Mesodermal cell (in vitro differentiated cells): ENCODE measurements at regions not wholly inside any gene's neighbourhood (a gene's known extent, or its start where the extent isn't known, plus 50 kb on each side); places are given as distances from the start of the nearest gene placed in this dataset.

Source experiments
- H3K27ac ChIP-seq: 2 replicates; pipeline ENCODE4 v1.7.0; 2013; ENCODE audit warnings: mild to moderate bottlenecking, low read depth, low read length, moderate library complexity; ENCODE audit not compliant: severe bottlenecking
- H3K36me3 ChIP-seq: 2 replicates; pipeline ENCODE4 v1.7.1; 2013; ENCODE audit warnings: mild to moderate bottlenecking, low read length, moderate library complexity; ENCODE audit not compliant: control insufficient read depth, insufficient read depth
- H3K4me1 ChIP-seq: one replicate; pipeline ENCODE4 v1.7.1; 2013; ENCODE audit warnings: mild to moderate bottlenecking, low read length; ENCODE audit not compliant: insufficient read depth, control insufficient read depth, poor library complexity, severe bottlenecking
- H3K4me3 ChIP-seq: 2 replicates; pipeline ENCODE4 v1.7.0; 2013; ENCODE audit warnings: low read length, control low read depth, mild to moderate bottlenecking; ENCODE audit not compliant: insufficient read depth, poor library complexity, severe bottlenecking; ENCODE audit errors: extremely low read depth
- H3K9me3 ChIP-seq: 2 replicates; pipeline ENCODE4 v1.7.1; 2013; ENCODE audit warnings: mild to moderate bottlenecking, low read length, moderate library complexity; ENCODE audit not compliant: control insufficient read depth
- WGBS, 2 experiments: methylation state at CpG; one replicate each; pipeline ENCODE4 v1.1.5; 2013; ENCODE audit warnings: missing lambda C conversion rate in 2 of 2; ENCODE audit not compliant: insufficient coverage in 2 of 2; 5-methylcytosine and 5-hydroxymethylcytosine counted together

DNA sequence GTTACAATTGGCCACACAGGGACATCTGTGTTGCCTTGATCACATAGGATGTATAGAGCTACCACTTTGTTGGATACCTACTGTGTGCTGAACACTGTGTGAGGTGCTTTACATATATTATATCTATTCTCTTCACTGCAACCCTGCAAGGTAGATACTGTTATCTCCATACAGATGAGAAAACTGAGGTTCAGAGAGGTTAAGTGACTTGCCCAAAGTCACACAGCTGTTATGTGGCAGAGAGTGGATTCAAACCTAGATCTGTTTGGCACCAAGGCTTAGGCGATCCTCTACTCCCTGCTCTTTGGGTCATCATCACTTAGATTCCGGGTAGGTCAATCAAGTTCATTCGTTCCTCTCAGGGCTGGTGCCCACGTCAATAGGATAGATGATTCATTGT, 260.5 kb upstream of the IRX3 start:
- Histone ChIP-seq H3K4me1 (no peaks in the 10 kb centered on the region), H3K27ac (no peak overlapping the region), H3K36me3 (no peaks in the 10 kb centered on the region), H3K4me3 (no peak overlapping the region), H3K9me3 (no peaks in the 10 kb centered on the region)
- 63 to 71% methylated on average over 4 of the region's 4 CpGs for WGBS, 2 experiments

DNA sequence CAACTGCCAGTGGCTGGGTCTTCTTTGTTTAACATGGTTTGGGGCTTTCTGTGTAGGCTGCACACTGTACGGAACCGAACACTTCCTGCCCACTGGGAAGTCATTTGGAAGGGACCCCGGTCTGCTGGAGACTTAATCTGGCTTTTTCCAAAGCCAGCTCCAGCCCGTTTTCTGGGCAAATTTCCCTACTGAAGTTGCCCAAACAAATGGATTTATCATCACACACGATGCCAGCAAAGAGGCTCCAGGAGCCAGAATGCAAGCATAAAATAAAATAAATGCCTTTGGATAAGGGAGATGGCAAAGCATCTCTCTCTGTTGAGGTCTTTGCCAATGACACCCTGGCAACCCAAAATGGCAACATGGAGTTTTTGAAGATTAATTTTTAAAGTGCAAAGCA, 259.9 kb upstream of the IRX3 start:
- Histone ChIP-seq H3K4me1 (no peaks in the 10 kb centered on the region), H3K27ac (no peak overlapping the region), H3K4me3 (no peak overlapping the region), H3K36me3 (no peaks in the 10 kb centered on the region), H3K9me3 (no peaks in the 10 kb centered on the region)
- WGBS, 2 experiments: 78 to 96% methylated on average over 4 to 5 of the region's 5 CpGs

DNA sequence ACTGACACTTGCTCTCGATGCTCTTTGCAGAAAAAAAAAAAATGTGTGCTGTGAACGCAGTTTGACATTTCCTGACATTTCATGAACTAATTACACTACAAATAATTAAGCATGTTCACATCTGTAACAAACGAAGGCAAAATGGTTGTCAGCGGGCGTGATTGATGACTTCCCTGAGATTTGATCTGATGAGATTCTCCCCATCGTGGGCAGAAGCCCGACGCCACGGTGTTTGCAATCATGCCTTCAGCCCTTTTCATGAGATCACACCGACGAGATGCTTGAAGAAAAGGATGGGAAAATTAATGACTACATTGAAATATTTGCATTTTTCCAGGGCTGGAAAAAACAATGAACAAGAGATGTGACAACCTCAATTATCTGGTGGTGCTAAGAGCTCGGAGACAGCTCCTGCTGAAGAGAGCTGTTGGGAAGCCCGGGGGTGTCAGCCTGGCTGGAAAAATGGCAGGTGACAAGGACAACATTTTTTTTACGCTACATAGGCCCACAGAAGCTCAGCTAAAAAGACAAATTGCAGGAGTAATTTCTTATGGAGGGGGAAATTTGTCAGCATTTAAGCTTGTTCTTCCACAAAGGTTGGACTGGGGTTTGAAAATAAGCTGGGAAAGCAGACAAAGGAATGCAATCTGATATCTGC, 259.4 kb upstream of the IRX3 start:
- WGBS, 2 experiments: 87 to 92% methylated on average over 10 to 12 of the region's 14 CpGs

GRCh38 chr16:54544553-54545180, 258.1 kb upstream of the IRX3 start:
- 78 to 79% methylated on average over 7 of the region's 7 CpGs for WGBS, 2 experiments
- no peaks in the 10 kb centered on the region for H3K36me3 ChIP-seq
- H3K4me1 ChIP-seq: no peaks in the 10 kb centered on the region
- no peaks in the 10 kb centered on the region for H3K9me3 ChIP-seq
- no peak overlapping the region for H3K4me3 ChIP-seq
- H3K27ac ChIP-seq: no peak overlapping the region

More for the DNA sequence above, 259.4 kb upstream of the IRX3 start:
- Histone ChIP-seq H3K9me3 (no peaks in the 10 kb centered on the region), H3K4me1 (no peaks in the 10 kb centered on the region), H3K4me3 (no peak overlapping the region), H3K27ac (no peak overlapping the region), H3K36me3 (no peaks in the 10 kb centered on the region)

GRCh38 chr16:54542805-54543505, 256.4 kb upstream of the IRX3 start:
- 91 to 95% methylated on average over 7 to 11 of the region's 13 CpGs for WGBS, 2 experiments

GRCh38 chr16:54540525-54541180, 254.1 kb upstream of the IRX3 start:
- Histone ChIP-seq H3K4me1 (no peaks in the 10 kb centered on the region), H3K27ac (no peak overlapping the region), H3K36me3 (no peaks in the 10 kb centered on the region), H3K4me3 (no peak overlapping the region), H3K9me3 (no peaks in the 10 kb centered on the region)
- WGBS, 2 experiments: 93 to 99% methylated on average over 10 to 11 of the region's 15 CpGs

More at GRCh38 chr16:54542805-54543505, 256.4 kb upstream of the IRX3 start:
- Histone ChIP-seq H3K36me3 (no peaks in the 10 kb centered on the region), H3K4me3 (no peak overlapping the region), H3K9me3 (no peaks in the 10 kb centered on the region), H3K27ac (no peak overlapping the region), H3K4me1 (no peaks in the 10 kb centered on the region)

- Histone ChIP-seq H3K4me3 (no peak overlapping the region), H3K36me3 (no peaks in the 10 kb centered on the region), H3K4me1 (no peaks in the 10 kb centered on the region), H3K9me3 (no peaks in the 10 kb centered on the region), H3K27ac (no peak overlapping the region)
- 80% methylated on average over 1 of the region's 3 CpGs; no CpG with 5 or more reads in 1 of the 2 experiments for WGBS, 2 experiments
Measured at GRCh38 chr16:54538276-54538675, 251.7 kb upstream of the IRX3 start.

DNA sequence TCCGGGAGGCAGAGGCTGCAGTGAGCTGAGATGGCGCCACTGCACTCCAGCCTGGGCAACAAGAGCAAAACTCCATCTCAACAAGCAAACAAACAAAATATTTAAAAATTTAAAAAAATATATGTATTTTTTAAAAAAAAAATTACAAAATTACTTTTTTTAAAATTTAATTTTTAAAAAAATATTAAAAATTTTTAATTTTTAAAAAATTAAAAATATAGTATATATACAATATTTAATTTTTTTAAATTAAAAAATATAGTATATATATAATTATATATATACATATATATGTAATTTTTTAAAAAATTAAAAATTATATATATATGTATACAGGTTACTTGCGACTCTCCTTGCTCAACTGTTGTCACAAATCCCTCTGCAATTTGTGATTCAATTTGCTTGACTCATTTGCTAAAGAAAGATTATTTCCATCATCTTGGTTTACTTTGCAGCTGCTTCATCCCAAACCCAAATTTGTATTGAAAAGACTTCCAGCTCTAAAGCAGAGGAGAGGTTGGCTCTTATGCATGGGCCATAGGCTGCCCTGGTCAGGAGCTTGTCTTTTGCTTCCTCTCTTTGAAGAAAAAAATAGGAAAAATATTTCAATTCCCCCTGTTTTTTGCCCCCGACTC, 247.4 kb upstream of the IRX3 start:
- Histone ChIP-seq H3K36me3 (no peaks in the 10 kb centered on the region), H3K4me1 (no peaks in the 10 kb centered on the region), H3K4me3 (no peak overlapping the region), H3K27ac (no peak overlapping the region), H3K9me3 (peaks cover 5% of the 10 kb centered on the region)
- 80 to 100% methylated on average over 1 of the region's 4 CpGs for WGBS, 2 experiments

DNA sequence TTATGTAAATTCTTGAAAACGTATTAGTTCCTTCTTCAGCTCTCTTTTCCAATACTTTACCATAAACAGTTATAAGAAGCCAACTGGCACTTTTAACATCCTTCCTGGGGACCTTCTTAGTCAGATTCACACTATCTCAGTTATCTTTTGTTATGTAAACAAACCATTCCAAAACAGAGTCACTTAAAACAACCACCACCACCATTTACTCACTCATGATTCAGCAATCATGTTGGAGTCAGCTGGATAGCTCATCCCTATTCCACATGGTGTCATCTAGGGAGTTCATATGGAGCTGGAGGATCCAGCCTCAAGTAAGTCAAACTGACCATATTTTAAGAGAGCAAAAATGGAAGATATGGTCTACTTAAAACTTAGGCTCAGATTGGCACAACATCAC, 240.3 kb upstream of the IRX3 start:
- Histone ChIP-seq H3K36me3 (no peaks in the 10 kb centered on the region), H3K4me3 (no peak overlapping the region), H3K27ac (no peak overlapping the region), H3K9me3 (peaks cover 15% of the 10 kb centered on the region), H3K4me1 (peaks cover 5% of the 10 kb centered on the region)
- 80 to 86% methylated on average over 1 of the region's 1 CpG for WGBS, 2 experiments

DNA sequence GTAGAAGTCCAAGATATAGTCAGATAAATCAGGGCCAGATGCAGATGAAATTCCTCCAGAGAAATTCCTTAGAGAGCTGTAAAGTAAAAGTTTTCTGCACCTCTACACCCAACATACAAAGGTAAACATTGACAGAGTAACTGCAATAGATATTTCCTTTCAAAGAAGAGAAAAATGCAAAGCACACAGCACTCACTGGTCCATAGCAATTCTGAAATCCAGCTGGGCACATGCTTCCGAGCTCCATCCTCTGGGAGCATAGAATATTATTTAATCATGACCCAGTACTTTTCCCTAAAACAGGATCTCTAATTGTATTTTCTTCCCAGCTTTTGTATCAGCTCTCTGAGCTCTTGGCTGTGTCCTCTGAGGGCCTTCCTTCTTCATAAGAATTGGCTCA, 239.5 kb upstream of the IRX3 start:
- 90 to 100% methylated on average over 1 of the region's 1 CpG for WGBS, 2 experiments

More for the DNA sequence above, 239.5 kb upstream of the IRX3 start:
- Histone ChIP-seq H3K27ac (no peak overlapping the region), H3K4me1 (peaks cover 5% of the 10 kb centered on the region), H3K9me3 (peaks cover 15% of the 10 kb centered on the region), H3K36me3 (no peaks in the 10 kb centered on the region), H3K4me3 (no peak overlapping the region)
